Cardiac fibroblast (primary cell): ENCODE measurements at regions not wholly inside any gene's neighbourhood (a gene's known extent, or its start where the extent isn't known, plus 50 kb on each side); places are given as distances from the start of the nearest gene placed in this dataset.

Experiments
- DNase-seq, 2 donors: peaks; one replicate each; pipeline versions ENCODE4 v3.0.0 to v3.0.0-alpha.2; 2010; ENCODE audit warnings: low read depth in 2 of 2
- H3K4me3 ChIP-seq, 2 donors: replicated peaks in 1 of 2; 1 replicate in 1 of 2; 2 replicates in 1 of 2; pipeline ENCODE4 v1.5.1; 2011; ENCODE audit warnings: low read depth in 2 of 2, low read length in 2 of 2, mild to moderate bottlenecking in 2 of 2, moderate library complexity in 1 of 2
- TF ChIP-seq, protein P1 (sequence below): IDR thresholded peaks from one replicate; pipeline ENCODE4 v1.5.1; 2011; ENCODE audit warnings: low read depth, mild to moderate bottlenecking, low read length, inconsistent platforms

DNA sequence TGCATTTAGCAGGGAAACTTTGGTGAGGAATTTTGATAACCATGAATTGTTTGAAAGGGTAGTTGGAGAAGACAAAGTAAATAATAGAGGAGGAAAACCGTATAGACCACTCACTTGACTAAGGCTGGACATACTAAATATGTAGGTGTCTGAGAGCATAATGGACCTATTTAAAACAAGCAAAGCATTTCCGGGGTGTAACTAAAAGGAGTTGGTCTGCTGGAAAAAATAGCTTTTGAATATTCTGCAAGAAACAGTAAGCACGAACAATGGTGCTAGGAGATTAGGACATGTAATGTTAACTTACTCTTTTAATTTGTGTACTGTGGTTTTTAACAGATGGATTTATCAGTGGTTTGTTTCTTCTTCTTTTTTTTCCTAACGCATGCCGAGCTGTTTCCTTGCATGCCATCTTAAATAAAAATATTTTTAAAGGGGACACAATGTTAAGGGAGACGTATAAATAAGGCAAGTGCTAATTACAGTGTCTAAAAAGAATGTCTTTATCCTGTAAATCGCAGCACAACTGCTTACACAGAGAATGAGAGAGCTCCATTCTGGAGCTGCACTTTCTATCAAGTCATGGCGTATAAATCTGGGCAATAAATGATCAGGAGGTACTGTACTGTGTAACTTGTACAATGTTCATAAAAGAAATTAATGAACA, 492.1 kb downstream of the LMO4 start:
- TF ChIP-seq, protein P1, sequence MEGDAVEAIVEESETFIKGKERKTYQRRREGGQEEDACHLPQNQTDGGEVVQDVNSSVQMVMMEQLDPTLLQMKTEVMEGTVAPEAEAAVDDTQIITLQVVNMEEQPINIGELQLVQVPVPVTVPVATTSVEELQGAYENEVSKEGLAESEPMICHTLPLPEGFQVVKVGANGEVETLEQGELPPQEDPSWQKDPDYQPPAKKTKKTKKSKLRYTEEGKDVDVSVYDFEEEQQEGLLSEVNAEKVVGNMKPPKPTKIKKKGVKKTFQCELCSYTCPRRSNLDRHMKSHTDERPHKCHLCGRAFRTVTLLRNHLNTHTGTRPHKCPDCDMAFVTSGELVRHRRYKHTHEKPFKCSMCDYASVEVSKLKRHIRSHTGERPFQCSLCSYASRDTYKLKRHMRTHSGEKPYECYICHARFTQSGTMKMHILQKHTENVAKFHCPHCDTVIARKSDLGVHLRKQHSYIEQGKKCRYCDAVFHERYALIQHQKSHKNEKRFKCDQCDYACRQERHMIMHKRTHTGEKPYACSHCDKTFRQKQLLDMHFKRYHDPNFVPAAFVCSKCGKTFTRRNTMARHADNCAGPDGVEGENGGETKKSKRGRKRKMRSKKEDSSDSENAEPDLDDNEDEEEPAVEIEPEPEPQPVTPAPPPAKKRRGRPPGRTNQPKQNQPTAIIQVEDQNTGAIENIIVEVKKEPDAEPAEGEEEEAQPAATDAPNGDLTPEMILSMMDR: no peak
- DNase-seq: no peak
- no peak overlapping the region for H3K4me3 ChIP-seq

DNA sequence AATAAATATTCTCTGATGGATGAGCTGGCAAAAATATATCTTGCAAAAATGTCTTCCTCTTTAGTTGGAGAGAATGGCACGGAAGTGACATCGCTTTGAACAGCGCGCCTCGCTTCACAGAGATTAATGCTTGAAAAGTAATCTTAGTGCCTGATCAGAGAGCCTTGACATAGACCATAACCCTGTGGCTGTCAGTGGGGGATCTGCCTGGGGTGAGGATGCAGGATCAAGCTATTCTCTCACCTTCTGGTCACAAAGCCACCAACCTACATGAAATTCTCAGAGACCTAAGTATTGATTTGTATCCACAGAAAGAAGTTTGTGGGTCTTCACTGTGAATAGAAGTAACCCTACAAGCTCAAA, 492.6 kb downstream of the LMO4 start:
- DNase-seq: no peak
- H3K4me3 ChIP-seq: no peak overlapping the region
- TF ChIP-seq, protein P1: no peak

DNA sequence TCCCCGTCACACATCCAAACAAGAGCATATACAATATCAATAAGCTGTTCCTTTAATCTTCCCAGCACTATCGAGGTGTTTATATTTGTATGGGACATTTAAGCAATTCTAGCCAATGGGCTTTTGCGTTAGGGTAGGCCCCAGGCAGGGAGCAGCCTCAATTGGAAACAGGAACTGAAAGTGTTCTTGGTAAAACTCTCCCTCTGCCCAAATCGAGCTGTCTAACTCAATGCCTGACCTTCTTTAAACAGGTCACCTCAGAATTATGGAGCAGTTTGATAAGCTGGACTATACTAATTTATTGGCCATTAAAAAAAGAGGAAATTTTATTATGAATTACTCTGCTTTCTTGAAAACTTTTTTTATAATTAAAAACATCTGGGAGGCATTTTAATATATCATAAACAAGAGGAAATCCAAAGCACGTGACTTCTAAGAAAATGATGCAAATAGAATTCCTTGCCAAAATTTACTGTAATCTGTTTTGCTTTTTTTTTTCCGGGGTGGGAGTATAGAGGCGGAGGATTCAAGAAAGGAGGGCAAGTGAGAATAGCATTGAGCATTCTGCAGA, 498.1 kb downstream of the LMO4 start:
- peak overlapping the region in 1 of 2 donors; percentile 35 for H3K4me3 ChIP-seq
- DNase-seq: peak; percentile 94 to 97
- TF ChIP-seq, protein P1: no peak

DNA sequence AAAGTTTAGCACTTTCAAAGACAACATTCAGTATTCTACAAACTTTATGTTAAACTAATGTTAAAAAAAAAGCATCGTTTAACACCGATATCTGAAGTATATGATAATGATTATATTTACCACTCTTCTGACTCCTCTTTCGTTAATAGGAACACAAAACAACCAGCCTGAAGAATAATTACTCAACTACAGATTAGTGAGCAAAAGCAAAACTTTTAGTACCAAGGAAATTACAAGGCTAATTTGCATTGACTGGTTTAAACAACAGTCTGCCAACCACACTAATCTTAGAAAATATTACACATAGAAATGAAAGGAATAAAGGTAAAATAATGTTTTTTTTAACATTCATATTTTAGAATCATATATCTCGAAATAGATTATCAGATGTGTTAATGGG, 500.7 kb downstream of the LMO4 start:
- DNase-seq: no peak
- TF ChIP-seq, protein P1: no peak
- no peak overlapping the region for H3K4me3 ChIP-seq

DNA sequence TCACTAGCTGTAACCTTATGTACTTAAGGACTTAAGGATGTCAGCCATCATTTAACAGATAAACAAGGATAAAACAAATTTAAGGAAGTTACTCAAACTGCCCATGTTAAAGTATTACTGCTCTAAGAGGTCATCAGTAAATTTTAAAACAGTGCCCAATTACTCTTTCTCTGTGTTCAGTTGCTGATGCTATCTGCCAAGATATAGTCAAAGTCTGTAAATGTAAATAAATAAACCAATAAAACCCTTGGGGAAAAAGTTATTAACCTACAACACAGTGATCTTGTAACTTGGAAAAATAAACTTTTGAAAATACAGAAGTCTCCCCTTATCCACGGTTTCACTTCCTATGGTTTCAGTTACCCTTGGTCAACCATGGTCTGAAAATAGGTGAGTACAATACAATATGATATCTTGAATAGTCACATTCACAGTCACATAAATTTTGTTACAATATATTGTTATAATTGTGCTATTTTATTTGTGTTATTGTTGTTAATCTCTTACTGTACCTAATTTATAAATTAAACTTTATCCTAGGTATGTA, 501.8 kb downstream of the LMO4 start:
- TF ChIP-seq, protein P1: no peak
- no peak for DNase-seq
- H3K4me3 ChIP-seq: no peak overlapping the region

- TF ChIP-seq, protein P1: no peak
- peak; percentile 80 to 88 for DNase-seq
- H3K4me3 ChIP-seq: no peak overlapping the region
Measured at GRCh38 chr1:87833166-87833565, 504.5 kb downstream of the LMO4 start.
